ENCODE measurements at regions not wholly inside any gene's neighbourhood (a gene's known extent, or its start where the extent isn't known, plus 50 kb on each side); places are given as distances from the start of the nearest gene placed in this dataset.
"Not testable (repeated sequence)": the region's sequence is repeated elsewhere in the genome, so short reads cannot be mapped to it uniquely, and the experiment has no call there.

DNA sequence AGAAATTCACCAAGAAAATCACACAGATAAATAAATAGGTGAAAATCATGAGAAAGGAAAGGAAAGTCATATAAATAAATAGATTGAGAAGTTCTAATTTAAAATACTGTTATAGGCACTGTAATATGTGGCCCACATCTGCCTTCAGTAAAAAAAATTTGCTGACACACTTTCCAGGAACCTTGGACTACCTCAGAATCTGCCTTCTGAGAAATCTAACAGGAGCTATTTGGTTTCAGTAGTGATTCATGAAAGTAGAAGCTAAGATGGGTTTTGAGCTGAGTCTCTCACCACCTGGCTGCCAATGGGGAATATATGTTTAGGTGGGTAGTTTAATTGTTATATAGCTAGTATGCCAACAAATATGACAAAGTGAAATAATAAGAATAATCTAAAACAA lies 810.0 kb downstream of the RAB28 start:
- DNase-seq (ENCODE audit: low spot score) = no peak
- in situ Hi-C loops (cut with HindIII; ENCODE audit: low sequenced_read_pairs) = no loop called here

DNA sequence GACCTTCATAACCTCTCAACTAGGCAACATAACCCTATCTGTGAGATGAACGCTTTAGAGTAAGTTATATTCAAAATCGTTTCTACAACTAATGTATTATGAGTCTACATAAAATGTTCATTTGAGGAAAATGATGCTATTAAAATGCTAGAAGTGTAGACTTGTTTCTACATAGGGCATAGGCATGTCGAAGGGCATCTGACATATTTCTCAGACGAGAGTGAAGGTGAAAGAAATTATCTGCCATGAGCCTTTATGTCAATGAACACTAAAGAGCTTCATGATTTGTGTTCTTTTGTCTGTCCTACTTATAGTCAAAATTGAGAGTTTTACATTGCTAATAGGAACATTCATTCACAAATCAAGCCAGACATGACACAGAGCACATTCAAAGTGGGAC lies 811.8 kb downstream of the RAB28 start:
- no peak for DNase-seq (ENCODE audit: low spot score)
- in situ Hi-C loops (cut with HindIII; ENCODE audit: low sequenced_read_pairs) = no loop called here

DNA sequence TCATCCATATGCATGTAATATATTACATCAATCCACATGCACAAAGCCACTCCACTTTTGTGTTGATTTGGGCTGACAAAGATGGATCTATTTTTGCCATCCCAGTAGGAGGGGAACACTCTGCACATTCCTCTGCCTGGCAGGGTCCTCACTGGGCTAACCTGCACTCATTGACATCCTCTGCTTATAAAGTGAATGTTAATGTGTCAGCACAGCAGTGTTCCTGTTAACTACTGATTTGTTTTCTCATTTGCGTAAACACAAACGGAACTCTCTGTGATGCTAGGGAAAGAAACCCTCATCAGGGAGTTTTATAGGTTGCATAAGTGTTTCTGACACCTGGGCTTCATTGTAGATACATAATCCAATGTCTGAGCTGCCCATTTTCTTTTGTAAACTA lies 826.0 kb downstream of the RAB28 start:
- in situ Hi-C loops (cut with HindIII; ENCODE audit: low sequenced_read_pairs) = no loop called here
- DNase-seq (ENCODE audit: low spot score) = no peak

DNA sequence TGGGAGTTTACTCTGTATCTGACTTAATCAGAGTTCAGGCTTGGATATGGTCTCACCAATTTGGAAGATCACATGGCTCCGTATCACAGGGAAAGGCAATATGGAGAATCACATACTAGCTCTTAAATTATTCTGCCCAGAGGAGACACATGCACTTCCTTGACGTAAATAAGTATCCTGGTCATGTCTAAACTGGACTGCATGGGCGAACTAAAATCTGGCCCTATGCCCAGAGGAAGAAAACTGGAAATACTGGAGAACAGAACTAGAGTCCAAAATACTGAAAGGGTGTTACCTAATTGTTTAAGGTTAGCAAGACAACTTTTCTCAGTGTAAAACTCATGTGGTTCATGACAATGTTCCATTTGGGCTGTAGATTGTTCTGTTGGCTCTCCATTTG lies 832.3 kb downstream of the RAB28 start:
- DNase-seq (ENCODE audit: low spot score) = no peak
- in situ Hi-C loops (cut with HindIII; ENCODE audit: low sequenced_read_pairs) = no loop called here

DNA sequence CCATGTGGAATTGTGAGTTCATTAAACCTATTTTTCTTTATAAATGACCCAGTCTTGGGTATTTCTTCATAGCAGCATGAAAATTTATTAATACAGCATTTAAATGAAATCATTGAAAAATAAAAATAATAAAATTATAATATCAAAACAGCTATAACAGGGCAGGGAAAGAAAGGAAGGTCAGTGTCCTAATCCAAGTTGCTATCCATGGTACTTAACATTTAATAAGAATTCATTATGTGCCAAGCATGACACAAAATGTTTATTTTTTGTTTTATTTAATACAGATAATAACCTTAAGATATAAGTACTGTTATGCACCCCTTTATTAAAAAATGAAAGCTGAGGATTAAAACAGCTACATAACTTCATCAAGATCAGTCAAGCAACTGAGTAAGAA lies 838.4 kb downstream of the RAB28 start:
- no peak for DNase-seq (ENCODE audit: low spot score)
- in situ Hi-C loops (cut with HindIII; ENCODE audit: low sequenced_read_pairs) = no loop called here

DNA sequence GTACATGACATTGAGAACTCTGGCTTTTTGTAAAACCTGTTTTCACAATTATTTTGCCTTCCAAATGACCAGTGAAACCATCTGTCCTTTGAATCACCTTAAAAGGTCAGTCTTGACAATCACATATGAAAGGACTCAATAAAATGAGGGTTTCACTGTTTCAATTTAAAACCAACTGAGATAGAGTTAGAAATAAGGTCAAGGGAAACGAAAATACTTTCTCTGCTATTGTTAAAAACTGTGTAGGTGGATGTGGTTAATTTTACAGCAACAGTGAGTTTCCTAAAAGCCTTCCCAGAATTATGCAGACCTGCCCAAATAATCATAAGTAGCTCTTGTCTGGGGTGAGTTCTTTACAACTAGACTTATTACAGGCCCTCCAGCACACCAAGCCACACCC lies 839.9 kb downstream of the RAB28 start:
- in situ Hi-C loops (cut with HindIII; ENCODE audit: low sequenced_read_pairs) = no loop called here

DNA sequence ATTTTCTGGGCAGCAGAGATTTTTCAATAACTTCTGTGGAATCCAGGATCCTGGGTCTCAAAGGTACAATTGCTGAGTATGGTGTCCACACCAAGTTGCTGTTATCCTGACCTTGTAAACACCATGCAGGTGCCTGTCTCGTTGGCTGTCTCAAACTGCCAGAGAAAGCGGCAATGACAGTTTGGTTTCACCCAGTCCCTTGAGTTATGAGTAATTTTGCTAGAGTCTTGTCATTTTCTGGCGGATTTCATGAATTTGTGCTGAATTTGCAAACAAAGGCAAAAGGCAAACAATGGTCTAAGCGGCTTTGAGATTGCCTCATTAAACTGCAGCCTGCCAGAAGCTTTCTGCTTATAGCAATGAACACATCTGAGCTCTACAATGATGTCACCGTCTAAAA lies 847.9 kb downstream of the RAB28 start:
- DNase-seq (ENCODE audit: low spot score) = no peak
- in situ Hi-C loops (cut with HindIII; ENCODE audit: low sequenced_read_pairs) = no loop called here

More for the DNA sequence above, 839.9 kb downstream of the RAB28 start:
- no peak for DNase-seq (ENCODE audit: low spot score)

DNA sequence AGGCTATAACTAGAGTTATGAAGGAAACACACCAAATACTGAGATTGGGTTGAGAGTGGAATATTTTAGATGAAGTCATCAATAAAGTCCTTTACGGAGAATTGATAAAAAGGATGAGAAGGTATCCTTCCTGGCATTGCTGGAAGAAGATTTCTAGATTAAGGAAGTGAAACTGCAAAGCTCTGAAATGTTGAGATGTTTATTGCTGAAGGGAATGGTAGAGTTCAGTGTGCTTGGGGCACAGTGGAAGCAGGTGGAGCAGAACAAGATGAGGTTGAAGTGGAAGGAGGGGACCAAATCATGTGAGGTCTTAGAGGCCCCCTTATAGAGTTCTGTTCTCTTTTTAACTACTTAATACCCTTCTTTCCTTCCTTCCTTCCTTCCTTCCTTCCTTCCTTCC lies 848.5 kb downstream of the RAB28 start:
- in situ Hi-C loops (cut with HindIII; ENCODE audit: low sequenced_read_pairs) = no loop called here

DNA sequence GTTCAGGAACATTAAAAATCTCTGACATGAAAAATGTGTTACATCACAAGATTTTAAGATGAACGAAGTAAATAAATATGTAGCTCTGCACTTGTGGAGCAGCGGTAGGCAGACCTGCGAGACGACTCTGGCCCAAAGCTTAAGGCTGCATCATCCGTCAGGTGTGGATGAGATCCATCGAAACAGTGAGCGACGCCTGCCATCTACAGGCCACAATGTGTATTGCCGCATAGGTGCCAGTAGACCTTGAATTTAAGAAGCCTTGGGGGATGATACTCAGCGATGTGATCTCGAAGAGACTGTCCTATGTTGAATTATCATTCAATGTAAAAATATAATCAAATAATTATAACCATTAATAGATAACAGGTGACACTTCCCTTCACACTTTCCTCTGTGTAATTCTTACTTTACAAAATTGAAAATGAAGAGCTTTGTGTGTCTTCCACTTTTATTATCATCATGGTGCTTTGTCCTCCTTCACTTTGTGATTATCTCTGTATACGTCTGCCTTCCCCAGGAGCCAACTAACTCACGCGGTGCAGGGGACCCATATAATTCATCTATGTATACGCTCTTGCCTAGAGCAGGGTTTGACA lies 851.0 kb downstream of the RAB28 start:
- in situ Hi-C loops (cut with HindIII; ENCODE audit: low sequenced_read_pairs) = no loop called here
- peak; percentile 83 for DNase-seq (ENCODE audit: low spot score)

More for the DNA sequence above, 848.5 kb downstream of the RAB28 start:
- no peak for DNase-seq (ENCODE audit: low spot score)

DNA sequence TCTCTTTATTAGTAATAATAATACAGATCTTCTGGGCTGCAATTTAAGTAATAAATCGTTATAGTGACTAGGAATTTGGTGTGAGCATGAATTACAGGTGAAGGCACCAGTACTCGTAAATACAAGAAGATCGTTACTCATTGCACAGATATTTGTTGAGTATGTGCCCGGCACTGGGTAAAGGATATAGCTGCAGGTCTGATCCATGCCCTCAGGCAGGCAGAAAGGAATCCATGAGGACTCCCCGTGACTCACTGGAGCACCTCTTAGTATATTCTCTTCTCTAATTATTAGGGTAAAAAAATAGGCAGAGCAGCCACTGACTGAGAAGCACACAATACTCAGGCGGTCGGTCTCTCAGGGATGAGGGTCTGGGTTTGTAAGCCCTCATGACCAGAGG lies 868.3 kb downstream of the RAB28 start:
- DNase-seq (ENCODE audit: low spot score) = no peak
- in situ Hi-C loops (cut with HindIII; ENCODE audit: low sequenced_read_pairs) = no loop called here

DNA sequence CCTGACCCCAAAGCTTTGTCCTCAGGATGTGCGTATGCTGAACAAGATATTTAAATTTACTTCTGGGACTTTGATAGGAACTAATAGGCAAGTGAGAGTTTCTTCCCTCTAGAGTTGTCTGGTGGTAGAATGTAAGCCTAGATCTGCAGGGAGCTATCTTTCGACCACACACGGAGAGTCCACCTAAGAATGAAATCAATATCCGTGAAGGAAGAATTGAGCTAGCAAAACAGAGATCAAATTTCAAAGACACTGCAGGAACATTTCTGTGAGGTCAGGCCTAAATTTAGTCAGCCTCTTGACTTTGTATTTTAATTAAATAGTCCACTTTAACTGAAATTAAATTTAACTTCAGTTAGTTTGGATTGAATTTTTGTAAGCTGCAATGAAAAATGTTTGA lies 871.3 kb downstream of the RAB28 start:
- in situ Hi-C loops (cut with HindIII; ENCODE audit: low sequenced_read_pairs) = no loop called here

DNA sequence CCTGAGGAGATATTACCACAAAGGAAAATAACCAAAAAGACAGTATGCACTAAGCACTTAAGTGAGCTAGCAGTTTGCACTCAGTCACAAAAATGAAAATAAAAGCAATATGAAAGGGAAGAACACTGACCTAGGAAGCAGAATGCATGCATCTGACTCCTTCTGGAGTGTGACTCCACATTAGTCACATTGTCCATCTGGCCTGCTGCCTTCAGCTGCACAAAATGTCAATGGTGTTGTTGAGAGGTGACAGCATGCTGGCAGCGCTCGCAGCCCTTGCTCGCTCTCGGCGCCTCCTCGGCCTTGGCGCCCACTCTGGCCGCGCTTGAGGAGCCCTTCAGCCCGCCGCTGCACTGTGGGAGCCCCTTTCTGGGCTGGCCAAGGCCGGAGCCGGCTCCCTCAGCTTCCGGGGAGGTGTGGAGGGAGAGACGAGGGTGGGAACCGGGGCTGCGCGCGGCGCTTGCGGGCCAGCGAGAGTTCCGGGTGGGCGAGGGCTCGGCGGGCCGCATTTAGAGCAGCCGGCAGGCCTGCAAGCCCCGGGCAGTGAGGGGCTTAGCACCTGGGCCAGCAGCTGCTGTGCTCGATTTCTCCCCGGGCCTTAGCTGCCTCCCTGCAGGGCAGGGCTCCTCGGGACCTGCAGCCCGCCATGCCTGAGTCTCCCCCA lies 874.8 kb downstream of the RAB28 start:
- in situ Hi-C loops (cut with HindIII; ENCODE audit: low sequenced_read_pairs); DNase-seq (ENCODE audit: low spot score): not testable (repeated sequence)

More for the DNA sequence above, 871.3 kb downstream of the RAB28 start:
- no peak for DNase-seq (ENCODE audit: low spot score)

DNA sequence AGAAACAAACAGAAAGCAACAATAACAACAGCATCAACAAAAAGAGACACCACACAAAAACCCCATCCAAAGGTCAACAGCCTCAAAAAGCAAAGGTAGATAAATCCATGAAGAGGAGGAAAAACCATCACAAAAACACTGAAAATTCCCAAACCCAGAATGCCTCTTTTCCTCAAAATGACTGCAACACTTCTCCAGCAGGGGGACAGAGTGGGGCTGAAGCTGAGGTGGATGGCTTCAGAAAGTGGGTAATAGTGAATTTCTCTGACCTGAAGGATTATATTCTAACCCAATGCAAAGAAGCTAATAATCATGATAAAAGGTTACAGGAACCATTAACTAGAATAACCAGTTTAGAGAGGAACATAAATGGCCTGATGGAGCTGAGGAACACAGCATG lies 888.2 kb downstream of the RAB28 start:
- DNase-seq (ENCODE audit: low spot score) = no peak
- in situ Hi-C loops (cut with HindIII; ENCODE audit: low sequenced_read_pairs) = no loop called here

DNA sequence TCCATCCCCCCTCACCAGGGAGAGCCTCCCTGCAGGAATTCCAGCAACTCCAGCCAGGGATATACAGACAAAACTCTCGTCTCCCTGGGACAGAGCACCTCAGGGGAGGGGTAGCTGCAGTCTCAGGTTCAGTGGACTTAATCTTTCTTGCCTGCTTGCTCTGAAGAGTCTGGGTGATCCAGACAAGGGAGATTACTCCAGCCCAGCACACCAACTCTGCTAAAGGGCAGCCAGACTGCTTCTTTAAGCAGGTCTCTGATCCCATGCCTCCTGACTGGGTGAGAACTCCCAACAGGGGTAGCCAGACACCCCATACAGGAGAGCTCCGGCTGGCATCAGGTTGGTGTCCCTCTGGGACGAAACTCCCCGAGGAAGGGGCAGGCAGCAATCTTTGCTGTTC lies 888.7 kb downstream of the RAB28 start:
- DNase-seq (ENCODE audit: low spot score) = no peak
- in situ Hi-C loops (cut with HindIII; ENCODE audit: low sequenced_read_pairs) = no loop called here

DNA sequence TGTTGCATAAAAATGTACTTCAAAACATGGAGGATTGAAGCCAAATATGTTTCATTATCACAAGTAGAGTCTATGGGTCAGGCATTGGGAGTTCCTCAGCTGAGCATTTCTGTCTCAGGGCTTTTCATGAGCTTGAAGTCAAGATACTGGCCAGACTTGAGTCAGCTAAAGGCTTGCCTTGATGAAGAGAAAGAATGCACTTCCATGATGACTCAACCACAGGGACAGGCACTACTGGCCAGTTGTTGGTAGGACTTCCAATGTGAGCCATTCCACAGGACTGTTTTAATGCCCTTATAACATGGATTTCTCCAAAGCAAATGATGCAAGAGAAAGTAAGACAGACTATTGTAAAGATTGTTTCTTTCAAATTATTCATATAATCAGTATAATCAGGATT lies 895.6 kb downstream of the RAB28 start:
- in situ Hi-C loops (cut with HindIII; ENCODE audit: low sequenced_read_pairs) = no loop called here
- DNase-seq (ENCODE audit: low spot score) = no peak

DNA sequence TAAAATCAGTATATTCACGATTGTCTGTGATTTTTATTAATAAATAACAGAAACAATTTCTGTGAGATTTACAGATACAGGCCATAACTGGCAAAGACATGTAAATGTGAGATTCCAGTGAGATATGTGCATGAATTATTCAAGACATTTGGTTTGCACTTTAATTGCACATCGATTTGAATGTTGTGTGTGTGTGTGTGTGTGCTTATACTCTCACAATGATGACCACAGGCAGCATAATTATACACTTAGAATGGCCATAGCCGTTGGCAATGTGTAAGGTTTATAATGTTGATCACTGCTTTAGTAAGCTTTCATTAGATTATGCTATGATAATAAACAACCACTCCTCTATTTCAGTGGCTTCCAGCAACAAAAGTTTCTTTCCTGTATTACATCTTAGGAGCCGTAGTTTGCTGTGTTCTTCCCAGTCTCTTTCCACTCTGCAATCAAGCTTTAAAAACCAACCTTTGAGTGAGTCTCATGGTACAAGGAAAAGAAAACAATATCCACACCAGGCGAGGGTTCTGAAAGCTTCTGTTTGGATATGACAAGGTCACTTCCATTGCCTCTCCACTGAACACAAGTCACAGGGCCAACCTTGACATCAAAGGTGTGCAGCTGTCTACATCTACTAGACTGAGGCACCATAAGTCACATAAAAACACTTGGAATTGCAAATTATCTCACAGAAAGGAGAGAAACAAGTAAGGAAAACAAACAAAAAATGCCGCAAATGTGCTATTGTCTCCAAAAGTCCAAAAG lies 897.7 kb downstream of the RAB28 start:
- no peak for DNase-seq (ENCODE audit: low spot score)
- in situ Hi-C loops (cut with HindIII; ENCODE audit: low sequenced_read_pairs) = no loop called here

DNA sequence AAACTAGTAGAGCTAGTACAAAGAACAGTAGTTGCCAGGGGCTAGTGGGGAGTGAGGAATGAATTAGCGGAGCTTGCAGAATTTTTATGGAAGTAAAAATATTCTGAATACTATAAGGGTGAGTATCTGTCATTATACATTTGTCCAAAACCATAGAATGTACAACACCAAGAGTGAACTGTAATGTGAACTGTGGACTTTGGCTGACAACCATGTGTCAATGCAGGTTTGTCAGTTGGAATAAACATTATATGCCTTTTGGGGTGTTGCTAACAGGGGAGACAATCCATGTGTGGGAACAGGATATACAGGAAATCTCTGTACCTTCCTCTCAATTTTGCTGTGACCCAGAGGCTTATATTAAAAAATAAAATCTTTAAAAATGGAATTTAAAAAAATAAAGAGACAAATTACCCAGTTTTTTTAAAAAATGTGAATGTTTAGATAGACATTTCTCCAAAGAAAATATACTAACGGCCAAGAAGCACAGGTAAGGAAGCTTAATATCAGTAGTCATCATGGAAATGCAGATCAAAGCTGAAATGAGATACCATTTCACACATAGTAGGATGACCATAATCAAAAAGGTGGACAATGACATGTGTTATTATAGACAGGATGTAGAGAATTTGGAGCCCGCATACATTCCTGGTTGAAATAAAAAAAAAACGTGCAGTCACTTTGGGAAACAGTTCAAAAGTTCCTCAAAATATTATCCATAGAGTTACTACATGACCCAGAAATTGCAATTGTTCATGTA lies 899.8 kb downstream of the RAB28 start:
- in situ Hi-C loops (cut with HindIII; ENCODE audit: low sequenced_read_pairs) = no loop called here
- no peak for DNase-seq (ENCODE audit: low spot score)

DNA sequence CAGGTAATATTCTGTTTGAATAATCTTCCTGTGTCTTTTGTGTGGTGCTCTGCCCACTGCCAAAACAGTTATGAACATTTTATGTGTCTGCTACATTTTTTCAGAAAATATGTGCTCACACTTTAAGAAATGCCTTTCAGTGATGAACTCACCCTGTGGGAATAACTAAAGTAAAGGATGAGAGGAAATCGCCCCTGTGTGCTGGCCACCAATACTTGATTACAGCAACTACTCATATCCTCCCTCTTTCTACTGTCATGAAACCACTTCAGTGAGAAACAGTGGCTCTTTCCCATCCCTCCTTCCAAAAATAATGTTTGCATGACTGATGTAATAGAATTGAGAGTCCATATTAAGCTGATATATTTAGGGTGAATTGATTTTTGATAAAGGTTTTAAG lies 900.9 kb downstream of the RAB28 start:
- in situ Hi-C loops (cut with HindIII; ENCODE audit: low sequenced_read_pairs) = no loop called here
- no peak for DNase-seq (ENCODE audit: low spot score)

DNA sequence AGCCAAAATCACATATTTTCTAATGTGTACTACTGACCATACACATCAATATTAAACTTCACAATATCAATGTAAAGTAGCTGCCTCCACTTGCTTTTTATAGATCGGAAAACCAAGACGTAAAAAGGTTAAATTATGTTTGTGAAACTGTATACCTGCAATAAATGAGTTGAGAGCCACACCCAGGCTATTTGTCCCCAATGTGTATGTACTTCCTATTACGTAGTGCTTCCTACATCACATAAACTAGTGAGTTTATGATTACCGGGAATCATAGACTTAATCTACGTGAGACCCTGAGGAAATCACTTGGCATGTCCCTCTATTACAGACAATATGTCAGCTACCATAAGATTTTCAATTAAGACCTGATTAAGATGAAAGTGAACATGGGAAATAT lies 903.4 kb downstream of the RAB28 start:
- in situ Hi-C loops (cut with HindIII; ENCODE audit: low sequenced_read_pairs) = no loop called here
- DNase-seq (ENCODE audit: low spot score) = no peak

DNA sequence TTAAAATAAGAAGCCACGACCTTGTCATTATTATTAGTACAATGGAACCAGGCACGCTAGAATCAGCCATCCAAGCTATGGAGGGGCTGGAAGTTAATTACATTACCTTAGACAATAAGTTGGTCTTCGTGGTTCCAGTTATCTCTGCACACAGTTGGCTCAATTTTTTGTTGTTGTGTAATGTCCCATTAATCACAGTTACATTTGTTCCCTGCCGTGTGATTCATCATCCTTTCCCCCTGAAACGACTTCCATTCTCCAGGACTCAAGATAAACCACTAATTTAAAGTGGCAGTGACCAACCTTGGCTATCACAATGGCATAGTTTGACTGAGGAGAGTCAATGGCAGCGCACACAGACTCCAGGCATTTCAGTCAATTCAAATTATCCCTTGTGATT lies 905.0 kb downstream of the RAB28 start:
- no peak for DNase-seq (ENCODE audit: low spot score)
- in situ Hi-C loops (cut with HindIII; ENCODE audit: low sequenced_read_pairs) = no loop called here

Measured in G401 (cell line).